NB4 (cell line): ENCODE measurements at regions not wholly inside any gene's neighbourhood (a gene's known extent, or its start where the extent isn't known, plus 50 kb on each side); places are given as distances from the start of the nearest gene placed in this dataset.

ENCODE experiments used
- DNase-seq: peaks from one replicate; pipeline ENCODE4 v3.0.0; 2010; ENCODE audit warnings: low read depth
- H3K4me3 ChIP-seq: one replicate; pipeline ENCODE4 v1.5.1; 2011; ENCODE audit warnings: mild to moderate bottlenecking, low read depth, low read length, moderate library complexity
- CTCF ChIP-seq: IDR thresholded peaks from one replicate; pipeline ENCODE4 v1.5.1; 2012; ENCODE audit warnings: low read depth, low read length
- MAX ChIP-seq: IDR thresholded peaks from 2 replicates; pipeline ENCODE4 v1.6.1; 2011; ENCODE audit warnings: low read depth, low read length
- MYC ChIP-seq: IDR thresholded peaks from 2 replicates; pipeline ENCODE4 v1.6.1; 2011; ENCODE audit warnings: low read depth, low read length
- POLR2A ChIP-seq: IDR thresholded peaks from 2 replicates; pipeline ENCODE4 v1.6.1; 2011; ENCODE audit warnings: mild to moderate bottlenecking; ENCODE audit not compliant: insufficient read length; ENCODE audit errors: extremely low read depth

GRCh38 chr12:87782838-87783237 is 246.4 kb downstream of the C12orf50 start:
- TF ChIP-seq POLR2A = no peak
- no peak for TF ChIP-seq CTCF
- no peak for TF ChIP-seq MAX
- no peak for TF ChIP-seq MYC
- no peak overlapping the region for H3K4me3 ChIP-seq
- DNase-seq = no peak

GRCh38 chr12:87779858-87780498 is 249.2 kb downstream of the C12orf50 start:
- no peak for TF ChIP-seq MAX
- no peak for TF ChIP-seq CTCF
- no peak for TF ChIP-seq POLR2A
- TF ChIP-seq MYC = no peak
- no peak for DNase-seq
- H3K4me3 ChIP-seq = no peak overlapping the region

- no peak overlapping the region for H3K4me3 ChIP-seq
- TF ChIP-seq CTCF = no peak
- no peak for DNase-seq
These were observed 250.2 kb downstream of the C12orf50 start for GRCh38 chr12:87779016-87779415.

- TF ChIP-seq CTCF (no peak), MAX (no peak), POLR2A (no peak), MYC (no peak)
- no peak for DNase-seq
- H3K4me3 ChIP-seq = no peak overlapping the region
These were observed 251.1 kb downstream of the C12orf50 start for GRCh38 chr12:87778065-87778464.

- TF ChIP-seq MYC = no peak
- no peak for TF ChIP-seq CTCF
- TF ChIP-seq MAX = no peak
- TF ChIP-seq POLR2A = no peak
- no peak overlapping the region for H3K4me3 ChIP-seq
- no peak for DNase-seq
These were observed 253.4 kb downstream of the C12orf50 start for GRCh38 chr12:87775784-87776183.

GRCh38 chr12:87775051-87775450 is 254.2 kb downstream of the C12orf50 start:
- no peak for DNase-seq
- no peak for TF ChIP-seq MYC
- TF ChIP-seq CTCF = no peak
- no peak for TF ChIP-seq POLR2A
- TF ChIP-seq MAX = no peak
- H3K4me3 ChIP-seq = no peak overlapping the region
